GM10266 (cell line): ENCODE measurements at regions not wholly inside any gene's neighbourhood (a gene's known extent, or its start where the extent isn't known, plus 50 kb on each side); places are given as distances from the start of the nearest gene placed in this dataset.

Experiments
- DNase-seq: peaks from one replicate; pipeline ENCODE4 v3.0.0; 2012; ENCODE audit errors: extremely low spot score
- TF ChIP-seq, protein P1 (sequence below): IDR thresholded peaks from 2 replicates; pipeline ENCODE4 v1.5.1; 2012; ENCODE audit warnings: mild to moderate bottlenecking, low read depth; ENCODE audit not compliant: control insufficient read depth, insufficient read depth; ENCODE audit errors: missing control alignments

DNA sequence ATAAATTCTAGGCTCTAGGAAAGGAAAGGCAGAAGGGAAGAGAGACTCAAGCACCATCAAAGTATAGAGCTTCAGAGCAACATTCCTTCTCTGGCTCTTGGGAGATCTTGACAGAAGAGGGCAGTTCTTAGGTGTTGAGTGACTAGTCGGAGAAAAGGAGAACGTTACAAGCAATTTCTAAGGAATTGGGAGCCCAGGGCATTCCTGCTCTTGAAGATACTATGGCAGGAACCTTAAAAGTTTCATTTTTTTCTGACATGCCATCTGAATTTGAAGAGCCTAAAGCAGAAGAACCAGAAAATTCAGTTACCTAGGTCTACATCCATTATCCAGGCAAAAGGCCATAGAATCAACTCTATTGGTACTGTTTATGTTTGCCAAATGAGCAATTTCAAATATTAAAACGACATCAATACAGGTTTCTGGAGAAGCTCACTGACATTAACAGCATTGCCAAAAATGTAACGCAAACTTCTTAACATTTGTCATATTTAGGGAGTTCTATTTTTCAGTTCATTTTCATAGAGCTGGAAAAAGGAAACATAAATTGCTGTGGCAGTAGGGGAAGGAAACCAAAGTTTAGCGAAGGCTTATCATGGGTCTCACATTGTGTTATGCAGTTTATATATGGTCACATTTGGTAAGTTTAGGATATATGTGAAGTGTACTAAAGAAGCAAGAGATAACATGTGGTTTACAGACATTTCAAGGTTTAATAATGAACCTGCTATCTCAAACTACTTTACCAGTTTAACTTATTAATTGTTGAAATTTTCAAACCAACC lies 210.1 kb upstream of the NRIP1 start:
- TF ChIP-seq, protein P1, sequence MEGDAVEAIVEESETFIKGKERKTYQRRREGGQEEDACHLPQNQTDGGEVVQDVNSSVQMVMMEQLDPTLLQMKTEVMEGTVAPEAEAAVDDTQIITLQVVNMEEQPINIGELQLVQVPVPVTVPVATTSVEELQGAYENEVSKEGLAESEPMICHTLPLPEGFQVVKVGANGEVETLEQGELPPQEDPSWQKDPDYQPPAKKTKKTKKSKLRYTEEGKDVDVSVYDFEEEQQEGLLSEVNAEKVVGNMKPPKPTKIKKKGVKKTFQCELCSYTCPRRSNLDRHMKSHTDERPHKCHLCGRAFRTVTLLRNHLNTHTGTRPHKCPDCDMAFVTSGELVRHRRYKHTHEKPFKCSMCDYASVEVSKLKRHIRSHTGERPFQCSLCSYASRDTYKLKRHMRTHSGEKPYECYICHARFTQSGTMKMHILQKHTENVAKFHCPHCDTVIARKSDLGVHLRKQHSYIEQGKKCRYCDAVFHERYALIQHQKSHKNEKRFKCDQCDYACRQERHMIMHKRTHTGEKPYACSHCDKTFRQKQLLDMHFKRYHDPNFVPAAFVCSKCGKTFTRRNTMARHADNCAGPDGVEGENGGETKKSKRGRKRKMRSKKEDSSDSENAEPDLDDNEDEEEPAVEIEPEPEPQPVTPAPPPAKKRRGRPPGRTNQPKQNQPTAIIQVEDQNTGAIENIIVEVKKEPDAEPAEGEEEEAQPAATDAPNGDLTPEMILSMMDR: no peak
- DNase-seq: no peak

DNA sequence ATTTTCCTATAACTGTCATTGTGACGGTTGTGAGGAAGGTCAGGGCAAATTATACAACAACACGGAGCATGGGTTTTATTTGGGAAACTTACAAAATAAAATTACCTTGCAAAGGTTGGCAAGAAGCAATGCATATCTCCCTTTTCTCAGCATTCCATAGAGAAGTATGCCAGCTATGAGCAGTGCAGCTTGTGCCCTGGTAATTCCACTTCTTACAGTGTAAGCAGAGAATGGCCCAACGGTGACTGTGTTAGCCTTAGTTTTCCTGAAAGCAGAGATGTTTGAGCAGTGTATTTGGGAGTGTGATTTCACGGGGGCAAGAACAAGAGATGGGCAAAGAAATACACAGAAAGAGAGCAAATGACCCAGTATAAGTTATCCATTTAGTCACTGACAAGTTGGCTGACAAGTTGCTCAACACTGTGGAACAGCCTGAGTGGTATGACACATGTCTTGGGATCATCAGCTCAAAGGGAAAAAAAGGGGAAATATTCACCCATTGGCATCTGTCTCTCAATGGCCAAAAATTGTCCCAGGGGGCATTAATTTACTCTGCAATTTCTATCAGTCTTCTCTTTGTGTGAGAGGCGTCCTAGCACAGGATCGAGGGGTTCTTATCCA lies 210.9 kb upstream of the NRIP1 start:
- TF ChIP-seq, protein P1: no peak
- no peak for DNase-seq

DNA sequence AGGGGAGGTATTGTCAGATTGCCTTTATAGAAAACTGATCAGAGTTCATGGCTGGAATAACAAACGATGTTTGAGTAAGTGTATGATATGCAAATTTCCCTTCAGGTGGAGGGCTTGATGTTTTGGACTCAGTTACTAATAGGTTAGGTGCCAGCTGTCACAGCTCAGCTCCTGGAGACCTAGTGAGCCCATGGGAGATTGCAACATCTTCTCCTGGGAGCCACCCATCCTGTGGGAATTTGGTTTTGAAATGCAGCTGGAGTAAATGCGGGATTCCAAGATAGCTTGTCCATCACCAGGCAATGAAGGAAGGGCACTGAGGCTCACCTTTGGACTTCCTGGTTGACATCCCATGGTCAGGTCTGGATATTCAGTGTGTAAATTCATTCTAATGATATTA lies 211.4 kb upstream of the NRIP1 start:
- DNase-seq: no peak
- TF ChIP-seq, protein P1: no peak

DNA sequence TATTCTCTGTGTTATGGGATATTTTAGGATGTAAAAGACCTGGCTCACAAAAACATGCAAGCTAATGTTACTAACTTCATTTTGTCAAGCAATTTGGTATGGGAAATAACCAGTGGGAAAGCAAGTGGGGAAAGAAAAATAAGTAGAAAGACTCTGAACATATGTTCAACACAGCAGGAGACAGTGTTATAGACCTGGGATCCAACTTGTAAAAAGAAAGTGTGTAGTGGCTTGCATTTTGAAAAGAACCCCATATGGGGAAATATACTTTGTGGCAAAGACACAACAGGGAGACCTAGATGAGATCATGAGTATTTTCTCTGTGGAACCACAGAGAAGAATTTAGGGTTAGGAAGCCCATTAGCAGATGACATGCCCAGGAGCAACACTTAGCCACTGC lies 212.7 kb upstream of the NRIP1 start:
- TF ChIP-seq, protein P1: no peak

DNA sequence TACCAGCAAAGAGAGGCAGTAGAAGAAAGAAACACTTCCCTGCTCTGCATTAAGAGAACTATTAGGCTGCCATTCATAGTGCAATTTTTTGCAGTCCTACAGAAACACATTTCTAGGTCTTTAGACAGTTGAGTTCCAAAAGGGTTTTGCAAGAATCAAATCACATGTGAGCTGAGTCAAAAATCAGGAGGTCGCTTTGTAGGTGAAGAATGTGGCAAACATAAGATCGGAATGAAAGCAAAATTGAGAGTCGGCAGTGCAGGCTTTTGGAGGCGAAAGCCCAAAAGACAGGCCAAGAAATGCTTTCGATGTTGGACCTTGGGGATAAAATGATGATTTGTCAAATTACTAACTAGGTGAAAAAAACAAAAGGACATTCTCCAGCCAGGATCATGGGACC lies 213.5 kb upstream of the NRIP1 start:
- no peak for DNase-seq
- TF ChIP-seq, protein P1: no peak

More for the DNA sequence above, 212.7 kb upstream of the NRIP1 start:
- no peak for DNase-seq

DNA sequence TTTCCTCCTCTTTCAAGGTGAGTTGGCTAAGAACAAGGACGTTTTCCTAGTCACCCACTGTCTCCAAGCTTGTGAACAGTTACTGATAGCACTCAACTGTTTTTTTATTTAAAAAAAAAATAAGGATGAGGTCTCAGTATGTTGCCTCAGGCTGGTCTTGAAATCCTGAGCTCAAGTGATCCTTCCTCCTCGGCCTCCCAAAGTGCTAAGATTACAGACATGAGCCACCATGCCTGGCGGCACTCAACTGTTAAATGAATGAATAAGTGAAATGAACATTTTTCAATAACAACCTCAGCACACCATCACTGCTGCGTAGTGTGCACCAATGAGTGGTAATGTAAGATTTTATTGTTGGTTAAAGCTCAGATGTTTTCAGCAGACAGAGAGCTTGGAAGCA lies 214.1 kb upstream of the NRIP1 start:
- TF ChIP-seq, protein P1: no peak
- no peak for DNase-seq

DNA sequence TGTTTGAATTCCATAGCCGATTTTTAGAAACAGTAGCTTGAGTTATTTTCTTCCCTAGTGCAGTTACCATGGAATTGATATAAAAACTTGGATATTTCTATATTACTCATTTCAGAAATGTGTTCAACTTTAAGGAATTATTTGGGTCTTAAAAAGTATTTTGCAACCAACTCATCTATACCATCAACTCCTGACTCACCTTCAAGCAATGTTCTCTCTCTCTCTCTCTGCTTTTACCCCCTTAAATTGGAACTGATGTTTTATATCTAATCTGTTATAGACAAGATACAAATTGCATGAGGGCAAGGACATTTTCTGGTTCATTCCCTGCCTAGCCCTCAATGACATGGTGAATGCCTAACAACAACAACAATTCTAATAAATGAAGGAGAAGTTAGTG lies 214.7 kb upstream of the NRIP1 start:
- no peak for DNase-seq
- TF ChIP-seq, protein P1: no peak
